Limb (tissue), 2 donors: ENCODE measurements at regions not wholly inside any gene's neighbourhood (a gene's known extent, or its start where the extent isn't known, plus 50 kb on each side); places are given as distances from the start of the nearest gene placed in this dataset.

Experiments used
- DNase-seq, 2 donors: peaks; one replicate each; pipeline ENCODE4 v3.0.0-alpha.2; 2016; ENCODE audit errors: extremely low spot score in 2 of 2

DNA sequence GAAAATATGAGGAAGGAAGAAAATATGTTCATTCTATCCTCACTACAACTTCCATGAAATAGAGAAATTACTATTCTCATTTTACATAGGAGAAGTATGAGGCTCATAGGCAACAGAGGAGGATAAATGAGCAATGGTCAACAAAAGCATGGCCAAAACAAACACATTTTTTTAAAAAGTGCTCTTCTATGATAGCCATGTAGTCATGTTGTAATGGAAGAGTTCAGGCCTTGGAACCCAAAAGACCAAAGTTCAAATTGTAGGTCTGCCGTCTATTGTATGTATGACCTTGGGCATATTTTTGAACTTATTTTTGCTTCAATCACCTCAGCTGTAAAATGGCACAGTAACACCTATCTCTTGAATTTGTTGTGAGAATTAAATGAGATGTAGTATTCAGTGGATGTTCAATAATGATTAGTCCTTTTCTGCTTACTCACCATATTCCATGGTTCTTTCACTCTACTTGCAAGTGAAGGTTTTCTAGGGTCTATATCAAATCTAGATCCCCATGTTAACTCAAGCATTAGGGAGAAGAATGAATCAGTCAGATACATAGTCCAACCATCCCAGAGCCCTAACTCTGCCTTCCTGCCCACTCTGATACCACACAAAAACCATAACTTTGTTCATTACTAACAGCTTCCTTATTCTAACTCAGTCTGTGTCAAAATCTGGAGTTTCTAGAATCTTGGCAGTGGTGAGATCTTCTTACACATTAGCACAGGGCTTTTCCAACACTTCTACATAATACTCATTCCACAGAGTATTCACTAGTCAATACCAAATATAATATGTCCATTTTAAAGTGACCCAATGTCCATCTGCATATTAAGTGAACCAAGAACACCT lies 353.2 kb downstream of the PLPP3 start:
- DNase-seq = no peak

DNA sequence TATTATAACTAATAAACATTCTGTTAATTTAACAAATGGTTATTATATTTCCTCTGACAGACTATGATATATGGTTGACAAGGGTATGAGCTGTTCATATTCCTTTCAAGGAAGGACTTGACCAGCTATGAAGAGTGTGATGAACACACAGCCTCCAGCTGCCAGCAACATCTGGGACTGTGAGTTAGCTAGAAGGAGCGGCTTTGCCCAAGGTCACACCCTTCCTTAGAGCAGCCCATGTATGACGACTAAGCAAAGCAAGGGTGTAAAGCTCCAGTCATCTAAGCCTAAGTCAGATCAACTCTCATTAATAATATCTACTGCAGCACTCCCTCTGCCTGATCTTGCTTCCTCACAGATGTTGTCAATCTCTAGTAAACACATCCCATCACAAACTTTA lies 355.4 kb downstream of the PLPP3 start:
- no peak for DNase-seq

DNA sequence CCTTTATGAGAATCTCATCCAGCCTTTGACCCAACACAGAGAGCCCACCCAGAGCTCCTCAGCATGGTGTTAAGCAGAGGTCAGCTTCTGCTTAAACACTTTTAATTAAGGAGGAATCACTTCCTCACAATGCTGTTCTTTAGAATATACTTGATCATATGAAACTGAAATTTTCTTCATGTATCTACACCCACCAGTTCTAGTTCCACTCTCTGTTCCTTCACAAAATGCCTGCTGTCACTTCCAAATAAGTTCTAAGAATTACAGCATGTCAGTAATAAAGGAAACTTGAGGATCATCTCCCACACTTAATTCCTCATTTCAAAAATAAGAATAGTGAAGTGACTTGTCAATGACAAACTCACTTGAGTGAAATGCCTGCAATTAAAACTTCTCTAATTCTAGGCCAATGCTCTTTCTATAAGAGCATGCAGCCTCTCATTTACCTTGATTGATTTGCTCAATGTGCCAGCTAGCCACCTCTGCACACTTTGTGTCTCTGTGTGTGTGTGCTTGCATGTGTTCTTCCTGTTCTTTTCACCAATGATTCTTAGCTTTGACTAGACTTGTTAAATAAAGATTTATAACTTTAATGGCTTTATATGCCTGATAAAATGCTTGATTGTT lies 356.3 kb downstream of the PLPP3 start:
- no peak for DNase-seq

- no peak for DNase-seq
Measured at GRCh38 chr1:56220021-56220420, 359.3 kb downstream of the PLPP3 start.

- no peak for DNase-seq
Measured at GRCh38 chr1:56218023-56218422, 361.3 kb downstream of the PLPP3 start.

GRCh38 chr1:56216218-56216617 lies 363.1 kb downstream of the PLPP3 start:
- no peak for DNase-seq

DNA sequence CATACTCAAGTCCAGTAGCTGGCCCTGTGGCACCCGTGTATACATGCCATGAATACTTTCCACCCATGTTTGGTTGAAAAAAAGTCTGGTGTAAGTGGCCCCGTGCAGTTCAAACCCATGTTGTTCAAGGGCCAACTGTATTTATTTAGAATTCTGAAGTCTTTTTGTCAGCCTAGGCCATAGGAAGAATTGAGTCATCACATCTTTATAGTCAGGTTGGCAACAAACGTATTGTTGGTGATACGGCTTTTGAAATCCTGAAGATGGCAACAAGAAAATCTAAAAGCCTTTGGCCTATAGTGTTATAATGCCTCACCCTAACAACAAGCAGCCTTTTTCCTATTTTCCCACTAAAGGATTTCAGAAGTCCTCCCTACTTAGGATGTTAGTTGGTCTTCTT lies 363.6 kb downstream of the PLPP3 start:
- DNase-seq = no peak

DNA sequence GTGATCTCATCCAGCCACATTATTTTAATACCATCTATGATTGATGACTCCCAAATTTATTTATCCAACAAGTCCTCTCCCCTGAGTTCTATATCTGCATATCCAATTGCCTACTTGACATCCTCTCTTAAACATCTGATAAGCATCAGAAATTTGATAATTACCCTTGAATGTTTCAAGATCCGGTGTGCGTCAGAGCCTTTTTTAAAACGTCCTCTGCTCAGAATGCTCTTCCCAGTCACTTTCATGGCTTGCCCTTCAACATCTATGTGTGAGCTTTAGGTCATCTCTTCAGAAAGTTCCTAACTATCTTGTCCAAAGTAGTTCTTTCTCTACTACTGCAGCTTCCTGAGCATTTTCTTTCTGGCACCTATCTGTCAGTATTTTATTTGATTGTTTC lies 364.3 kb downstream of the PLPP3 start:
- DNase-seq = no peak

DNA sequence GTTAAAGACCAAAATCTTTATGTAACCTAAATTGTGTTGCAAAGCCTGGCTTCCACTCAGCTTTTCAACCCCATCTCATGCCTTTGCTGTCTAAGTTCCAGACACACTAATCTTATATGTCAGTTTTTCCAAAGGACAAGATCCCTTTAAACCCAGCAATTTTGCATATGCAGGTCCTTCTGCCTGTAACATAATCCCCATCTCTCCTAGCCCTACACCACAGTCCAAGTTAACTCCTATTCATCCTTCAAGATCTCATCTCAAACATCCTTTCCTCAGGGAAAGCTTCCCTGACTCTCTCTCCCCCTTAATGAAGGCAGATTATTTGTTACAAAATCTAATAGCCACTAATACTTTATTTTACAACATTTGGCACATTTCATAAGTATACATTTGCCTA lies 366.3 kb downstream of the PLPP3 start:
- no peak for DNase-seq

- DNase-seq = no peak
Measured at GRCh38 chr1:56212143-56212542, 367.2 kb downstream of the PLPP3 start.

DNA sequence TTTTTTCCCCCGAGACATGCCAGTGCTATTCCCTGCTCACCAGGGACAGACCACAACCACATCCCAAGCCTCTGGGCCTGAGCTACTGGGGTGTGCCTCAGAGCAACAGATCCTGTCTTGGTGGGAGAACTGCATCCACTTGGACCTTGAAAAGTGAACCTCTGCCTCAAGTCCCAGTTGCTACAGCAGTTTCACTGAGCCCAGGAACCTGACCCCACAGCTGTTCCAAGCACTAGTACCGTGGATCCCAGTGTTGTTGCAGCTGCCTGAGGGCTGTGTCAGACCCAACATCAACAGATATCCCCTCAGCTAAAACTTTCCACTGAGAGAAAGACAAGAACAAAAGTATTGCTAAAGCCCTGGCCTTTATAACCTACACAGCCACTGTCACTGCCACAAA lies 373.0 kb downstream of the PLPP3 start:
- no peak for DNase-seq

- no peak for DNase-seq
Measured at GRCh38 chr1:56204206-56204605, 375.2 kb downstream of the PLPP3 start.

- no peak for DNase-seq
Measured at GRCh38 chr1:56202796-56203492, 376.4 kb downstream of the PLPP3 start.

DNA sequence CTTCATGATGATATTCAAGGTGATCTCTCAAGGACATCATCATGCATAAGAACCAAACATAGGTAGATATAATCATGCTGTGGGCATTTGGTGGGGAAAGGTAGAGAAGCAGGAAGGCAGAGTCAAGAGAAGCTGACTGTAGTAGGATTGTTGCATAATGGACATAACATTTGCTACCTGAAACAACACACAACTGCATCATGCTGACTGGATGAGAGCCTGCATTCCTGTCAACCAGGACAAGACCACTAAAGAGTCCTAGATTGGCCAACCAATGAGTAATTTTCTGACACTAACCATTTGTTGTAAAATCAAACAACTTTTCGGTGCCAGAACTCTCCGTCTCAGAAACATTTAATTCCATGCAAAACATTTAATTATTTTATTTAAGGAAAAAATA lies 377.2 kb downstream of the PLPP3 start:
- no peak for DNase-seq

- DNase-seq = no peak
Measured at GRCh38 chr1:56200896-56201295, 378.5 kb downstream of the PLPP3 start.

DNA sequence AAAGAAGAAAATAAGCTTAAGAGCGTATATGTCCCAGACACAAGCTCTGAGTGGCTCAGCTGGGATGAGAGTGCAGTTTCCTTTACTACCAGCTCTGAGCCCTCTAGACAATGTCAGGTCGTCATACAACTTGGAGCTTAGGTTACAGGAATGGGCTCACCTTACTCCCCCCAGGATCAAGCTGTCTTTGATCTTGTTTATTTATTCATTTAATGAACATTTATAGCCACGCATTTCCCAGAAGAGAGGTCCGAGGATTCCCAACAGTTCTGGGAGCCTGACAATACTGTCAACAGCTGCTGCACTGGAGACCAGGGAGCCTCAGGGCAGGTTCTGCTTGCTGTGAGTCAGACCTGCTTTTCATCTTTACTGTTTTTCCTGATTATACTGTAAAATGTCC lies 378.9 kb downstream of the PLPP3 start:
- no peak for DNase-seq

DNA sequence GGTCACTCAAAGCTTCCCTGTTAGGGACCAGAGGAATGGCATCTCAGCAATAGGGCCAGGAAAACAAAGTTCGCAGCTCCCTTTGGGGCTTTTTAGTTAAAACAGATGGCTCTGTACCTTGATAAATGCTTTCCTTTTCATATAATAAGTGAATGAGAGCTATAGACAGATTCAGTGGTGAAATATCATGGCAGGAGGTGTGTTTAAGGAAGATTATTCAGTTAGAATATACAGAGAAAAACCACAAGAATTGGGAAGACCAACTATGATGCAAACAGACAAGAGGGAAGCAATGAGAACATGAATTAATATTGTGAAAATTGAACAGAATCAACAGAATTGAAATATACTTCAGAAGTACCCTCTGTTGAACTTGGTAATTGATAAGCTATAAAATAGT lies 379.4 kb downstream of the PLPP3 start:
- DNase-seq = no peak

- DNase-seq = no peak
Measured at GRCh38 chr1:56199061-56199460, 380.3 kb downstream of the PLPP3 start.

GRCh38 chr1:56197946-56198345 lies 381.4 kb downstream of the PLPP3 start:
- no peak for DNase-seq

DNA sequence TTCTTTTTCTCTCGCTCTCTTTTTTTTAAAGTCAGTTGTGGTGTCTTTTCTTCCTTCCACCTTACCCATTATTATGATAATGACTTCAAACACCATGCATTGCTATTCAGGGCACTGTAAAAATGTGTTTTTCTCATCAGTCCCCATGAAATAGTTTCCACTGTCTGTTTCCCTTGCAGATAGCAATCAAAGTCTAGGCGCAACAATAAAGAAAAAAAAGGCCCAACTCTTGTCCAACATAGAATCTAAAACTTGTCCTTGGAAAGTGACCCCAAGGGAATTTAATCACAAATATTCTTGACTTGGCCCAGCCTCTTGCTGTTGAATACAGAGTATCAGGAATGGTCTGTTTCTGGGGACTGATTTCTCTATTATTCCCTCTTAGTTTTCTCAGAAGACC lies 382.5 kb downstream of the PLPP3 start:
- no peak for DNase-seq

GRCh38 chr1:56194701-56195300 lies 384.6 kb downstream of the PLPP3 start:
- no peak for DNase-seq

- no peak for DNase-seq
Measured at GRCh38 chr1:56193656-56194055, 385.7 kb downstream of the PLPP3 start.
